Cardiac muscle cell (in vitro differentiated cells and primary cell): ENCODE measurements at regions not wholly inside any gene's neighbourhood (a gene's known extent, or its start where the extent isn't known, plus 50 kb on each side); places are given as distances from the start of the nearest gene placed in this dataset.

Experiments
- DNase-seq, 2 donors: peaks; one replicate each; pipeline versions ENCODE4 v3.0.0 to v3.0.0-alpha.2; 2010 to 2017; ENCODE audit warnings: low read depth in 1 of 2, low spot score in 1 of 2
- H3K27ac ChIP-seq: fragments of 200-600 bp; sonication (generic); 2 replicates; pipeline ENCODE4 v1.5.1; 2016
- H3K27me3 ChIP-seq: fragments of 200-600 bp; sonication (generic); 2 replicates; pipeline ENCODE4 v1.6.0; 2016; ENCODE audit warnings: control low read depth
- H3K36me3 ChIP-seq: fragments of 200-600 bp; sonication (generic); 2 replicates; pipeline ENCODE4 v1.5.1; 2016; ENCODE audit warnings: control low read depth
- H3K4me1 ChIP-seq: fragments of 200-600 bp; sonication (generic); 2 replicates; pipeline ENCODE4 v1.8.1; 2017; ENCODE audit warnings: low read depth, mild to moderate bottlenecking, mixed run types
- H3K4me3 ChIP-seq: fragments of 200-600 bp; sonication (generic); 2 replicates; pipeline ENCODE4 v1.5.1; 2016; ENCODE audit warnings: mild to moderate bottlenecking
- H3K9me3 ChIP-seq: fragments of 200-600 bp; sonication (generic); 2 replicates; pipeline ENCODE4 v1.5.1; 2017; ENCODE audit warnings: low read depth, mild to moderate bottlenecking, control low read depth
- TF ChIP-seq, protein P1 (sequence below): IDR thresholded peaks from 2 replicates; pipeline ENCODE4 v1.5.1; 2012; ENCODE audit warnings: low read depth, mild to moderate bottlenecking, low read length

DNA sequence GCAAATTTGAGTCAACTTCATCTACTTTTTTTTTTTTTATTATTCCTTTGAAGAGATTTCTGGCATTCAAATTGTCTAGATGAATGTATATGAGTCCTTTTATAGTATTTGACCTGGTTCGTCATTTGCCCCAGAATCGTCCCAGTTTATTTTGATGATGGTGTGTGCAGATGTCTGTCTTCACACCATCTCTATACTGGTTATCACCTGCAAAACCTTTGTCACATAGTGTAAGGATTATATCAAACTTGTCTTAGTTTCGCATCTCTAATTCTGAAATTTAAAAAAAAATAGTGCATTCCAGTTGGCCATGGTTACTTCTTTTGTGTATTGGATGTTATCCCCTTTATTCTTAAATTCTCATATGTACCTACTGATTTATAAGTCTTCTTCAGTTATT lies 70.5 kb upstream of the CD99 start:
- Histone ChIP-seq H3K36me3 (peaks cover 3% of the 10 kb centered on the region), H3K9me3 (no peaks in the 10 kb centered on the region), H3K27me3 (no peaks in the 10 kb centered on the region), H3K4me3 (no peak overlapping the region), H3K27ac (no peak overlapping the region), H3K4me1 (no peaks in the 10 kb centered on the region)
- DNase-seq, result no peak
- TF ChIP-seq, protein P1, sequence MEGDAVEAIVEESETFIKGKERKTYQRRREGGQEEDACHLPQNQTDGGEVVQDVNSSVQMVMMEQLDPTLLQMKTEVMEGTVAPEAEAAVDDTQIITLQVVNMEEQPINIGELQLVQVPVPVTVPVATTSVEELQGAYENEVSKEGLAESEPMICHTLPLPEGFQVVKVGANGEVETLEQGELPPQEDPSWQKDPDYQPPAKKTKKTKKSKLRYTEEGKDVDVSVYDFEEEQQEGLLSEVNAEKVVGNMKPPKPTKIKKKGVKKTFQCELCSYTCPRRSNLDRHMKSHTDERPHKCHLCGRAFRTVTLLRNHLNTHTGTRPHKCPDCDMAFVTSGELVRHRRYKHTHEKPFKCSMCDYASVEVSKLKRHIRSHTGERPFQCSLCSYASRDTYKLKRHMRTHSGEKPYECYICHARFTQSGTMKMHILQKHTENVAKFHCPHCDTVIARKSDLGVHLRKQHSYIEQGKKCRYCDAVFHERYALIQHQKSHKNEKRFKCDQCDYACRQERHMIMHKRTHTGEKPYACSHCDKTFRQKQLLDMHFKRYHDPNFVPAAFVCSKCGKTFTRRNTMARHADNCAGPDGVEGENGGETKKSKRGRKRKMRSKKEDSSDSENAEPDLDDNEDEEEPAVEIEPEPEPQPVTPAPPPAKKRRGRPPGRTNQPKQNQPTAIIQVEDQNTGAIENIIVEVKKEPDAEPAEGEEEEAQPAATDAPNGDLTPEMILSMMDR, result no peak

DNA sequence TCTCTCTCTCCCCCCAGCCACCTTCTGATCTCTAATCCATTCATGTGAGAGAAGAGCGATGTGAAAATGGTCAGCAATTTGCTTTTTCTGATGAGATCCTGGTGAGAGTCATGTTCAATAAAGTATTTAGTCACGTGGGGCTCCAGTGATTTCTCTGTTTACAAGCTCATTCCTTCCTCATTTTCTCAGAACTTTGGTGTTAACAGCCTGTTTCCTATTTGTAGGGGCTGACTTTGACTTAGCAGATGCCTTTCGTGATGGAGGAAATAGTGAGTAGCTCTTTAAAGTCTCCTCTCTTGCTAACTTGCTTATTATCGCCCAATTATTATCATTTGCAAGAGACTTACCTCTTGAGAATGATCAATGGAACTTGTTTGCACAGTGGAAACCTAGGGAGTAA lies 72.6 kb upstream of the CD99 start:
- no peak overlapping the region for H3K27ac ChIP-seq
- H3K9me3 ChIP-seq, result no peaks in the 10 kb centered on the region
- no peaks in the 10 kb centered on the region for H3K4me1 ChIP-seq
- no peak overlapping the region for H3K4me3 ChIP-seq
- no peaks in the 10 kb centered on the region for H3K27me3 ChIP-seq
- DNase-seq, result no peak
- peaks cover 3% of the 10 kb centered on the region for H3K36me3 ChIP-seq
- TF ChIP-seq, protein P1, result no peak

DNA sequence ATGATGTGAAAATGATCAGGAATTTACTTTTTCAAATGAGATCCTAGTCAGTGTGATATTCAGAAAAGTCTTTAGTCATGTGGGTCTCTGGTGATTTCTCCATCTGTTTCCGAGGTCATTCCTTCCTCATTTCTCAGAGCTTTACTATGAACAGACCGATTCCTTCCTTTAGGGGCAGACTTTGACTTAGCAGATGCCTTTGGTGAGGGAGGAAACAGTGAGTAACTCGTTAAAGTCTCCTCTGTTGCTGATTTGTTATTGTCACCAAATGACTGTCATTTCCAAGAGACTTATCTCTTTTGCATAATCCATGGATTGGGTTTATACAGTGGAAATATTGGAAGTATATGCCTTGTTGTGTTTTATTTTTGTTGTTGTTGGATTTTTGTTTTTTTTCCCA lies 76.2 kb upstream of the CD99 start:
- Histone ChIP-seq H3K4me1 (no peaks in the 10 kb centered on the region), H3K27me3 (peaks cover 3% of the 10 kb centered on the region), H3K4me3 (no peak overlapping the region), H3K36me3 (no peaks in the 10 kb centered on the region), H3K9me3 (no peaks in the 10 kb centered on the region), H3K27ac (no peak overlapping the region)
- peak; percentile 43 to 85 for DNase-seq
- TF ChIP-seq, protein P1, result peak; percentile 69

DNA sequence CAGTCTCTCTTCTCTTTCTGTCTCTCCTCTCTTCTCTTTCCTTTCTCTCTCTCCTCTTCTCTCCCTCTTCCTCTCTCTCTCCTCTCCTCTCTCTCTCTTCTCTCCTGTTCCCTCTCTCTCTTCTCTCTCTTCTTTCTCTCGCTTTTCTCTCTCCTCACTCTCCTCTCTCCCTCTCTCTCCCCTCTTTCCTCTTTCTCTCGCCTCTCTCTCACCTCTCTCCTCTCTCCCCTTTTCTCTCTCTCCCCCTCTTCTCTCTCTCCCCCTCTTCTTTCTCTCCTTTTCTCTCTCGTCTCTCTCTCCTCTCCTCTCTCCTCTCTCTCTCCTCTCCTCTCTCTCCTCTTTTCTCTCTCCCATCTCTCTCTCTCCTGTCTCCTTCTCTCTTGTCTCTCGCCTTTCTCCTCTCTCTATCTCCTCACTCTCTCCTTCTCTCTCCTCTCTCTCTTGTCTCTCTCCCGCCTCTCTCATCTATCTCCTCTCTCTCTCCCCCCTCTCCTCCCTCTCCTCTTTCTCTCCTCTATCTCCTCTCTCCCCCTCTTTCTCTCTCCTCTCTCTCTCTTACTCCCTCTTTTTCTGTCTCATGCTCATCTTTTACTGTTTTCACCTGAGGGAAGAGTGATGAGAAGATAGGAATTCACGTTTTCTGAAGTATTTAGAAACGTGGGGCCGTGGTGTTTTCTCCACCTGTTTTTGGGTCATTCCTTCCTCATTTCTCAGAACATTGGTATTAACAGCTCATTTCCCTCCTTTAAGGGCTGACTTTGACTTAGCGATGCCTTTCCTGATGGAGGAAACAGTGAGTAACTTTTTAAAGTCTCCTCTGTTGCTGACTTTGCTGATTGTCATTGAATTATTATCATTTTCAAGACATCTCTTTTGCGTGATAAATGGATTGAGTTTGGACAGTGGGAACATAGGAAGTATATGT lies 80.6 kb upstream of the CD99 start:
- H3K36me3 ChIP-seq, result no peaks in the 10 kb centered on the region
- H3K9me3 ChIP-seq, result no peaks in the 10 kb centered on the region
- no peak overlapping the region for H3K27ac ChIP-seq
- H3K4me3 ChIP-seq, result peak overlapping the region; percentile 97
- H3K27me3 ChIP-seq, result peaks cover 8% of the 10 kb centered on the region
- no peak for DNase-seq
- no peaks in the 10 kb centered on the region for H3K4me1 ChIP-seq
- TF ChIP-seq, protein P1, result no peak

DNA sequence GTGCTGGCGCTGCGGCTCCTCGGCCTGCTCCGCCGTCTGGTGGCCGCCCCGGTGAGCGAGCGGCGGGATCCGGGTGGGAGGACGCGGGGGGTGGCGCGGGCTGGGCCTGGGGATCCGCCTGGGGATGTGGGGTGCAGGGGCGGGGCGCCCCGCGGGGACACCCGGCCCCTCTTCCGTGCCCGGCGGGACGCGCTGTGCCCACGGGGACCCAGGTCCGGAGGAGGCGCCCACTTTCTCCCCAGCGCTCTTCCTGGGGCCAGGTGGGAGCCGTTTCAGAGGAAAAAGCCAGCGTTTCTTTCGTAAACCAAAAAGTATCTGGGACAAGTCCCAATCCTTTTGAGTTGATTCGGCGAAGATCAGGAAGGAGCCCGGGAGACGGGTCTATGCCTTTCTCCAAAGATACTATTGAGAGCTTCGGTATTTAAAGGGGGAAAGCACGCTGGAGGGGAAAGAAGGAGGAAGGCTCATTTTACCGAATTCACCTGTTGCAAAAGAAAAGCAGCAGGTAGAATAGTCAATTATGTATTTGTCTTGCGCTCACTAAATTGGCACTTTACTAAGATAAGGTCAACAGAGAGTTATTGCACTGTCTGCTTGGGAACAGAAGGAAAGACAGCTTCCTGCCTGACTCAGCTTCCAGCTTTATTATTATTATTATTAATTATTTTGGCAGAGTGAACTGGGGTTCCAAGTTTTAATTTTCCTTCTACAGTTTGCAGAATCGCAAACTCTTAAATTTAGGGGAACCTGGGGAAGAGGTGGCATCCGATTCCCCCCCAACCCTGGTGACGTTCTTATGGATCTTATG lies 81.5 kb upstream of the CD99 start:
- H3K36me3 ChIP-seq, result no peaks in the 10 kb centered on the region
- H3K9me3 ChIP-seq, result no peaks in the 10 kb centered on the region
- TF ChIP-seq, protein P1, result no peak
- H3K4me1 ChIP-seq, result no peaks in the 10 kb centered on the region
- DNase-seq, result peak in 1 of 2 donors; percentile 18
- H3K27ac ChIP-seq, result no peak overlapping the region
- peaks cover 8% of the 10 kb centered on the region for H3K27me3 ChIP-seq
- H3K4me3 ChIP-seq, result peak overlapping the region; percentile 97
